ENCODE measurements at regions not wholly inside any gene's neighbourhood (a gene's known extent, or its start where the extent isn't known, plus 50 kb on each side); places are given as distances from the start of the nearest gene placed in this dataset.

- H4K20me1 ChIP-seq (ENCODE audit: insufficient read depth, low read length): no peaks in the 10 kb centered on the region
- POLR2A ChIA-PET: no interaction called here
- no peak for TF ChIP-seq CTCF (conservative IDR thresholded peaks at IDR 0.05; ENCODE audit: low read length)
- TF ChIP-seq EZH2phosphoT487 (IDR thresholded peaks at IDR 0.05; ENCODE audit: borderline replicate concordance, low read depth, low read length): no peak
- H3K9me2 ChIP-seq (ENCODE audit: insufficient read depth, low read length): no peaks in the 10 kb centered on the region
- H3K27ac ChIP-seq (ENCODE audit: low read depth, low read length, poor library complexity, severe bottlenecking): no peak overlapping the region
- no peak for DNase-seq (ENCODE audit: low spot score)
- H3K36me3 ChIP-seq (ENCODE audit: insufficient read depth, low read length): no peaks in the 10 kb centered on the region
- intact Hi-C loops (cut with micrococcal nuclease; ENCODE audit: unreplicated experiment): no loop called here
- CTCF ChIA-PET (ENCODE audit: unreplicated experiment): no interaction called here
- no peaks in the 10 kb centered on the region for H3K4me1 ChIP-seq (ENCODE audit: insufficient read depth, low read length, poor library complexity, severe bottlenecking)
- BruUV-seq (replicated peaks): no TSS peak
- no peak overlapping the region for H3K4me2 ChIP-seq (ENCODE audit: low read length)
- H3K9me3 ChIP-seq (ENCODE audit: low read length): no peaks in the 10 kb centered on the region
- H2AFZ ChIP-seq (ENCODE audit: low read length): no peak overlapping the region
- H3K79me2 ChIP-seq (ENCODE audit: insufficient read depth, low read depth, low read length): no peaks in the 10 kb centered on the region
- no peak overlapping the region for H3K4me3 ChIP-seq (ENCODE audit: low read depth, low read length, poor library complexity, severe bottlenecking)
These were observed 198.1 kb upstream of the LRIG3 start for GRCh38 chr12:59118356-59118755.

- no peak for DNase-seq (ENCODE audit: low spot score)
- intact Hi-C loops (cut with micrococcal nuclease; ENCODE audit: unreplicated experiment): no loop called here
- POLR2A ChIA-PET: interaction anchor here (0.7 to 0.9 kb wide), 2 partner anchors 16 to 113 kb away, joined by 3 to 4 read pairs; no protein-coding TSS in a partner anchor
- no peak overlapping the region for H3K27ac ChIP-seq (ENCODE audit: low read depth, low read length, poor library complexity, severe bottlenecking)
- no peaks in the 10 kb centered on the region for H3K9me2 ChIP-seq (ENCODE audit: insufficient read depth, low read length)
- H4K20me1 ChIP-seq (ENCODE audit: insufficient read depth, low read length): no peaks in the 10 kb centered on the region
- H3K36me3 ChIP-seq (ENCODE audit: insufficient read depth, low read length): no peaks in the 10 kb centered on the region
- no peak overlapping the region for H2AFZ ChIP-seq (ENCODE audit: low read length)
- no TSS peak for BruUV-seq (replicated peaks)
- TF ChIP-seq CTCF (conservative IDR thresholded peaks at IDR 0.05; ENCODE audit: low read length) (no peak), EZH2phosphoT487 (IDR thresholded peaks at IDR 0.05; ENCODE audit: borderline replicate concordance, low read depth, low read length) (no peak)
- CTCF ChIA-PET (ENCODE audit: unreplicated experiment): no interaction called here
- H3K4me3 ChIP-seq (ENCODE audit: low read depth, low read length, poor library complexity, severe bottlenecking): no peak overlapping the region
- H3K9me3 ChIP-seq (ENCODE audit: low read length): no peaks in the 10 kb centered on the region
- H3K4me1 ChIP-seq (ENCODE audit: insufficient read depth, low read length, poor library complexity, severe bottlenecking): no peaks in the 10 kb centered on the region
- no peaks in the 10 kb centered on the region for H3K79me2 ChIP-seq (ENCODE audit: insufficient read depth, low read depth, low read length)
- no peak overlapping the region for H3K4me2 ChIP-seq (ENCODE audit: low read length)
These were observed 195.7 kb upstream of the LRIG3 start for GRCh38 chr12:59115995-59116394.

- Histone ChIP-seq H3K4me3 (ENCODE audit: low read depth, low read length, poor library complexity, severe bottlenecking) (no peak overlapping the region), H3K9me3 (ENCODE audit: low read length) (no peaks in the 10 kb centered on the region), H3K36me3 (ENCODE audit: insufficient read depth, low read length) (no peaks in the 10 kb centered on the region), H3K4me2 (ENCODE audit: low read length) (no peak overlapping the region), H3K4me1 (ENCODE audit: insufficient read depth, low read length, poor library complexity, severe bottlenecking) (no peaks in the 10 kb centered on the region), H3K9me2 (ENCODE audit: insufficient read depth, low read length) (no peaks in the 10 kb centered on the region), H3K27ac (ENCODE audit: low read depth, low read length, poor library complexity, severe bottlenecking) (no peak overlapping the region), H2AFZ (ENCODE audit: low read length) (no peak overlapping the region), H4K20me1 (ENCODE audit: insufficient read depth, low read length) (no peaks in the 10 kb centered on the region), H3K79me2 (ENCODE audit: insufficient read depth, low read depth, low read length) (no peaks in the 10 kb centered on the region)
- TF ChIP-seq EZH2phosphoT487 (IDR thresholded peaks at IDR 0.05; ENCODE audit: borderline replicate concordance, low read depth, low read length) (no peak), CTCF (conservative IDR thresholded peaks at IDR 0.05; ENCODE audit: low read length) (no peak)
- ChIA-PET CTCF (ENCODE audit: unreplicated experiment) (no interaction called here), POLR2A (interaction anchor here (0.9 kb wide), 1 partner anchor 16 kb away, joined by 3 read pairs; no protein-coding TSS in a partner anchor)
- no peak for DNase-seq (ENCODE audit: low spot score)
- intact Hi-C loops (cut with micrococcal nuclease; ENCODE audit: unreplicated experiment): no loop called here
- no TSS peak for BruUV-seq (replicated peaks)
These were observed 195.2 kb upstream of the LRIG3 start for GRCh38 chr12:59115526-59115925.
